Mesendoderm (in vitro differentiated cells): ENCODE measurements at regions not wholly inside any gene's neighbourhood (a gene's known extent, or its start where the extent isn't known, plus 50 kb on each side); places are given as distances from the start of the nearest gene placed in this dataset.
"Not testable (repeated sequence)": the region's sequence is repeated elsewhere in the genome, so short reads cannot be mapped to it uniquely, and the experiment has no call there.

Source experiments
- DNase-seq: peaks from one replicate; pipeline ENCODE4 v3.0.0; 2013
- H2AK5ac ChIP-seq: 2 replicates; pipeline ENCODE4 v1.6.1; 2013; ENCODE audit warnings: low read length, inconsistent platforms
- H2BK120ac ChIP-seq: 2 replicates; pipeline ENCODE4 v1.6.1; 2013; ENCODE audit warnings: low read depth, mild to moderate bottlenecking, low read length, moderate library complexity, mixed read lengths
- H2BK15ac ChIP-seq: replicated peaks from 2 replicates; pipeline ENCODE4 v1.6.1; 2013; ENCODE audit warnings: low read depth, mild to moderate bottlenecking, moderate library complexity
- H2BK5ac ChIP-seq: 2 replicates; pipeline ENCODE4 v1.6.1; 2013; ENCODE audit warnings: low read length, inconsistent platforms
- H3K18ac ChIP-seq: 2 replicates; pipeline ENCODE4 v1.6.1; 2013; ENCODE audit warnings: mild to moderate bottlenecking, low read length, mixed read lengths
- H3K23ac ChIP-seq: one replicate; pipeline ENCODE4 v1.6.1; 2013; ENCODE audit warnings: low read length
- H3K27ac ChIP-seq: 2 replicates; pipeline ENCODE4 v1.5.1; 2013; ENCODE audit warnings: low read depth, mild to moderate bottlenecking, inconsistent platforms, low read length, moderate library complexity
- H3K27me3 ChIP-seq: 2 replicates; pipeline ENCODE4 v1.6.1; 2013; ENCODE audit warnings: low read length, control low read depth, mild to moderate bottlenecking, inconsistent platforms; ENCODE audit not compliant: insufficient read depth, poor library complexity
- H3K36me3 ChIP-seq: 2 replicates; pipeline ENCODE4 v1.6.1; 2013; ENCODE audit warnings: low read length, inconsistent platforms; ENCODE audit not compliant: control insufficient read depth, insufficient read depth
- H3K4ac ChIP-seq: one replicate; pipeline ENCODE4 v1.6.1; 2013; ENCODE audit warnings: low read depth, mild to moderate bottlenecking, low read length, moderate library complexity
- H3K4me1 ChIP-seq: 2 replicates; pipeline ENCODE4 v1.6.1; 2013; ENCODE audit warnings: low read depth, low read length, inconsistent platforms; ENCODE audit not compliant: control insufficient read depth
- H3K4me2 ChIP-seq: 2 replicates; pipeline ENCODE4 v1.6.1; 2013; ENCODE audit warnings: low read length
- H3K4me3 ChIP-seq: 2 replicates; pipeline ENCODE4 v1.5.1; 2013; ENCODE audit warnings: mild to moderate bottlenecking, low read length
- H3K56ac ChIP-seq: one replicate; pipeline ENCODE4 v1.6.1; 2013; ENCODE audit warnings: low read length
- H3K79me1 ChIP-seq: 2 replicates; pipeline ENCODE4 v1.6.1; 2013; ENCODE audit warnings: low read length, inconsistent platforms
- H3K79me2 ChIP-seq: 2 replicates; pipeline ENCODE4 v1.6.1; 2013; ENCODE audit warnings: mild to moderate bottlenecking, low read length; ENCODE audit not compliant: control insufficient read depth, insufficient read depth
- H3K9ac ChIP-seq: 2 replicates; pipeline ENCODE4 v1.6.1; 2013; ENCODE audit warnings: low read length, inconsistent platforms
- H4K5ac ChIP-seq: one replicate; pipeline ENCODE4 v1.6.1; 2013; ENCODE audit warnings: low read length
- H4K8ac ChIP-seq: one replicate; pipeline ENCODE4 v1.6.1; 2013; ENCODE audit warnings: low read depth, mild to moderate bottlenecking, control low read depth, low read length, moderate library complexity
- WGBS: extraction: QIAGEN DNeasy Blood & Tissue Kit; methylation state at CpG from one replicate; pipeline ENCODE4 v1.1.7; 2013; ENCODE audit warnings: low lambda C conversion rate, missing lambda C conversion rate; ENCODE audit not compliant: insufficient coverage; ENCODE audit errors: extremely low coverage; 5-methylcytosine and 5-hydroxymethylcytosine counted together

DNA sequence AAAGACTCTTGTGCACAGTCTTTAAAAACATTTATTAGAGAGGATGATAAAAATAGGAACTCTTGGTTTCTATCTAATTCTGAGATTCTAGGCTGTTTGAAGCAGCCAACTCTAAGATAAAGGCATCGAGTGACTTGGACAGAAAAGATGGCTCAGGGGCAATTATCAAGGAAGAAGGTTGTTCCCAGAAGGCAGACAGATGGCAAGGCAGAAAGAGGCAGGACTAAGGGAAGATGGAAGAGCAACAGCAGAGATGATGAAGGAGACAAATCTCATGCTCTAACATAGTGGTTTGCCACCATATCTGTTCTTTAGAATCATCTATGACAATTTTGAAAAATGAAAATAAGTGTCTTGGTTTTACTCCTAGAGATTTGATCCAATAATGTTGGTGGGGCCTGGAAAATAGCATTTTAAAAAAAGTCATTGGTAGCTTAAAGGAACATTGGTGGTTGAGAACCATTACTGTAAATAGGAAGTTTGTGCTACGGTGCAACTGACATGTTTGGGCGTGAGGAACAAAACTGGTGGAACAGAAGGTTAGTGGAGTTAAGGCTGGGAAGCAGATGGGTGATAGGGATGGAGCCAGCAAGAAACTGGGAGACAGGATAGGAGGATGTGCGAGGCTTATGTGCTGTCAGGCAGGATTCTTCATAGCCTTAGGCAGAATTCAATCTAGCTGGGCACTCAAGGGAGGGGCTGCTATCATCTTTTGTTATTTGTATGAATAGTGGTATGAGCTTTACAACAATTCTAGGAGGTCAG is 751.1 kb downstream of the DHX35 start:
- no CpG with 5 or more reads among the region's 4 CpGs for WGBS
- Histone ChIP-seq H3K4ac (no peak overlapping the region), H2AK5ac (no peak overlapping the region)

DNA sequence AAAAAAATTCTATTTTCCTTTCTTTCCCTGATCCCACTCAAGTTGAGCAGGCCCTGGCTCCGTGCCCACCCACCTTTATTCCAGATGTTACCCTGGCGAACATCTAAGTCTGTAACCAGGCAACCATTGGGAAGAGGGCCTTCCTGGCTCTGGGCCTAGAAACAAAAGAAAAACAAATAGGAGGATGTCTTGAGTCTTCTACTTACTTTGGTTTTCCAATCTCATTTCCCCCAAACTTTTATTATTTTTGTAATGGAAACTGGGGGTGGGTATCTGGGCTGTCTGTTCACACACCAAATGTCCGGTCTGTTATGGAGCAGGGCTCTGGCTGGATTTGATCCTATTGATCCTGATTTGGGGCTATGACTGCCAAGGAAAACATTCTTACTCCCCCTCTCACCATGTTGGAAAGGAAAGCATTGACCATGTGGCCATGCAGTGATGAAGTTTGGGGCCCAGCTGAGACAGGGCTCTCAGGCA is 744.1 kb downstream of the DHX35 start:
- no peak for DNase-seq
- Histone ChIP-seq H3K4ac (no peak overlapping the region), H2AK5ac (no peak overlapping the region), H3K23ac (no peak overlapping the region), H3K4me2 (no peak overlapping the region), H3K79me2 (no peaks in the 10 kb centered on the region), H3K79me1 (no peaks in the 10 kb centered on the region), H3K36me3 (no peaks in the 10 kb centered on the region), H2BK120ac (no peak overlapping the region), H2BK15ac (no peak overlapping the region), H3K18ac (no peak overlapping the region), H3K4me1 (no peaks in the 10 kb centered on the region), H2BK5ac (no peak overlapping the region), H3K9ac (no peak overlapping the region), H4K8ac (no peak overlapping the region), H3K56ac (no peak overlapping the region), H3K27me3 (no peaks in the 10 kb centered on the region), H3K4me3 (no peak overlapping the region), H3K27ac (no peak overlapping the region), H4K5ac (no peak overlapping the region)
- WGBS = no CpG with 5 or more reads among the region's 3 CpGs

More for the DNA sequence above, 751.1 kb downstream of the DHX35 start:
- no peak overlapping the region for H3K56ac ChIP-seq
- no peak overlapping the region for H3K4me2 ChIP-seq
- H3K79me2 ChIP-seq = no peaks in the 10 kb centered on the region
- no peak overlapping the region for H4K5ac ChIP-seq
- H3K18ac ChIP-seq = no peak overlapping the region
- H3K27ac ChIP-seq = no peak overlapping the region
- H2BK15ac ChIP-seq = no peak overlapping the region
- no peak for DNase-seq
- no peak overlapping the region for H2BK120ac ChIP-seq
- H3K4me3 ChIP-seq = no peak overlapping the region
- H3K79me1 ChIP-seq = no peaks in the 10 kb centered on the region
- no peaks in the 10 kb centered on the region for H3K36me3 ChIP-seq
- H4K8ac ChIP-seq = no peak overlapping the region
- H3K27me3 ChIP-seq = no peaks in the 10 kb centered on the region
- H3K23ac ChIP-seq = no peak overlapping the region
- H3K4me1 ChIP-seq = no peaks in the 10 kb centered on the region
- no peak overlapping the region for H2BK5ac ChIP-seq
- H3K9ac ChIP-seq = no peak overlapping the region

DNA sequence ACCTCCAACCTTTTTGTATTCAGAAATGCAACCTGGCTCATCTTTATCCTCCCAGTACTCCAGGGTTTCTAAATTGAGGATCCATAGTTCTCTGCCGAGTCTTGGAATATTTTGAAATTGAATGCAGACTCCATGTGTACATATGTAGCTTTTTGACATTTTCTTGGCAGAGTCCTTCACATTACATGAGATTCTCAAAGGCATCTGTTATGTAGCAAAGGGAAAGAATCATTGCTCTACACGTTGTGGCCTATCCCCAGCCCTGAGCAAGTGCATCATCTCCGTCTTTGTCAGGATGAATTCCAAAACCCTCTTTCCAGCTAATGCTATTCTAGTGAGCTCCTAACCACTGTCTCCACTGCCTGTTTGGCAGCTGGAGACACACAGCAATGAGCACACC is 742.9 kb downstream of the DHX35 start:
- Histone ChIP-seq H3K18ac (no peak overlapping the region), H3K9ac (no peak overlapping the region), H3K4me2 (no peak overlapping the region), H3K56ac (no peak overlapping the region), H3K4ac (no peak overlapping the region), H3K79me1 (no peaks in the 10 kb centered on the region), H3K79me2 (no peaks in the 10 kb centered on the region), H4K5ac (no peak overlapping the region), H2BK15ac (no peak overlapping the region), H3K4me3 (no peak overlapping the region), H2BK5ac (no peak overlapping the region), H3K36me3 (no peaks in the 10 kb centered on the region), H4K8ac (no peak overlapping the region), H3K27ac (no peak overlapping the region), H2AK5ac (no peak overlapping the region), H3K27me3 (no peaks in the 10 kb centered on the region), H3K4me1 (no peaks in the 10 kb centered on the region), H3K23ac (no peak overlapping the region), H2BK120ac (no peak overlapping the region)
- WGBS = no CpG with 5 or more reads among the region's 3 CpGs
- DNase-seq = no peak

DNA sequence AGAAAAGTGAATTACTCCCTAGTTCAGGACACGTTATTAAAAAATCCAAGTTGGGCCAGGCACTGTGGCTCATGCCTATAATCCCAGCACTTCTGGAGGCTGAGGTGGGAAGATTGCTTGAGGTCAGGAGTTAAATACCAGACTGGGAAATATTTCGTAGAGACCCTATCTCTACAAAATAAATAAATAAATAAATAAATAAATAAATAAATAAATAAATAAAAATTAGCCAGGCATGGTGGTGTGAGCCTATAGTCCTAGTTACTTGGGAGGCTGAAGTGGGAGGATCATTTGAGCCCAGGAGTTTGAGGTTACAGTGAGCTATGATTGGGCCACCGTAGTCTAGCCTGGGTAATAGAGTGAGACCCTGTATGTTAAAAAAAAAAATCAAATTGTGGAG is 741.2 kb downstream of the DHX35 start:
- H2AK5ac ChIP-seq, H3K27me3 ChIP-seq, H3K36me3 ChIP-seq, H3K9ac ChIP-seq, H2BK5ac ChIP-seq, H3K79me1 ChIP-seq, H3K4me2 ChIP-seq, H2BK15ac ChIP-seq, H3K18ac ChIP-seq, H3K4me1 ChIP-seq, H2BK120ac ChIP-seq, H3K23ac ChIP-seq, H3K4ac ChIP-seq, DNase-seq, H4K8ac ChIP-seq, H3K56ac ChIP-seq, H3K79me2 ChIP-seq, H3K27ac ChIP-seq, H3K4me3 ChIP-seq, H4K5ac ChIP-seq: not testable (repeated sequence)
- no CpG with 5 or more reads among the region's 3 CpGs for WGBS

DNA sequence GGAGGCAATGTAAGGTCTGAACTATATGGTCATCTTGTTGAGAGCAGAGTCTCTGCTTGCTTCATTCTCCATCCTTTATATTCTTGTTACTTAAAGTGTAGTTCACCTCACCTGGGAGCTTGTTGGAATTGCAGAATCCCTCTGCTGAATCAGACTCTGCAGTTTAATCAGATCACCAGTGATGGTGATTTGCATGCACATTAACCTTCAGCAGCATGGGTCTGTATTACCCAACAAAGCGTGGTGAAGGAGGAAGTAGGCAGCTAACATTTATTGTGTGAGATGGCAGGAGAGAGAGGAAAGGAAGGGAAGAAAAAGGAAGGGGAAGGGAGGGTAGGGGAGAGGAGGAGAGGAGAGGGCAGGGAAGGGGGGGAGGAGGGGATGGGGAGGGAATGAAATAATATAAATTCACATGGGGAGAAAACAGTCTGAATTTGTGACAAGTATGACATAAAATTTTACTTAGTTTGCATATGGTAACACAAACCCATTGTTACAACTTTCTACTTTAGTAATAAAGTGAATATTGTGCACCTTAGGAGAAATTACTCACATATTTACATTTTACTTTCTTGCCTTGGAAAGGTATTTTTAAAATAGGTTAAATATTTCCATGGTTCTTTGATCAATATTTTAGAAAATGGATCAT is 740.7 kb downstream of the DHX35 start:
- Histone ChIP-seq H3K9ac (no peak overlapping the region), H3K79me1 (no peaks in the 10 kb centered on the region), H2BK120ac (no peak overlapping the region), H3K27me3 (no peaks in the 10 kb centered on the region), H3K18ac (no peak overlapping the region), H2AK5ac (no peak overlapping the region), H4K8ac (no peak overlapping the region), H2BK15ac (no peak overlapping the region), H3K4me1 (no peaks in the 10 kb centered on the region), H3K27ac (no peak overlapping the region), H3K79me2 (no peaks in the 10 kb centered on the region), H2BK5ac (no peak overlapping the region), H4K5ac (no peak overlapping the region), H3K4me2 (no peak overlapping the region), H3K56ac (no peak overlapping the region), H3K4ac (no peak overlapping the region), H3K36me3 (no peaks in the 10 kb centered on the region), H3K23ac (no peak overlapping the region), H3K4me3 (no peak overlapping the region)
- no peak for DNase-seq
- WGBS = no CpG with 5 or more reads among the region's 1 CpG
